Hepatocyte (in vitro differentiated cells): ENCODE measurements at regions not wholly inside any gene's neighbourhood (a gene's known extent, or its start where the extent isn't known, plus 50 kb on each side); places are given as distances from the start of the nearest gene placed in this dataset.

Source experiments
- EZH2 ChIP-seq: fragments of 200-600 bp; sonication (generic); IDR thresholded peaks from 2 replicates; pipeline ENCODE4 v1.6.1; 2016; ENCODE audit warnings: antibody characterized with exemption, mild to moderate bottlenecking, borderline replicate concordance
- EZH2phosphoT487 ChIP-seq: fragments of 200-600 bp; sonication (generic); IDR thresholded peaks from one replicate; pipeline ENCODE4 v1.6.1; 2018; ENCODE audit warnings: antibody characterized with exemption, mild to moderate bottlenecking, low read depth, moderate library complexity; ENCODE audit not compliant: unreplicated experiment, severe bottlenecking
- TF ChIP-seq, protein P1 (sequence below): fragments of 200-600 bp; sonication (generic); IDR thresholded peaks from 2 replicates; pipeline ENCODE4 v1.5.1; 2016; ENCODE audit warnings: antibody characterized with exemption, mild to moderate bottlenecking; ENCODE audit not compliant: poor library complexity

DNA sequence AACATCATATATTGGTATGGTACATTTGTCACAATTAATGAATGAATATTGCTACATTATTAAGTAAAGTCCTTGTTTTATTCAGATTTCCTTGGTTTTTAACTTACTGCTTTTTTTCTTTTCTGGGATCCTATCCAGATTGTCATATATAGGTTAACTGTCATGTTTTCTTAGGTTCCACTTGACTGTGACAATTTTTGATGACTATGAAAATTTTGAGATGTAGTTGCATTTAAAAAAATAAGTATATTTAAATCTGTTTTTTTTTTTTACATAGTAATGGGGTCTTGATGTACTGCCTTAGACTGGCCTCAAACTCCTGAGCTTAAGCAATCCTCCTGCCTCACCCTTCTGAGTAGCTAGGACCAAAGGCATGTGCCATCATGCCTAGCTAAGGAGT is 76.8 kb downstream of the ATP6V1G3 start:
- TF ChIP-seq EZH2 (no peak), EZH2phosphoT487 (no peak)
- TF ChIP-seq, protein P1, sequence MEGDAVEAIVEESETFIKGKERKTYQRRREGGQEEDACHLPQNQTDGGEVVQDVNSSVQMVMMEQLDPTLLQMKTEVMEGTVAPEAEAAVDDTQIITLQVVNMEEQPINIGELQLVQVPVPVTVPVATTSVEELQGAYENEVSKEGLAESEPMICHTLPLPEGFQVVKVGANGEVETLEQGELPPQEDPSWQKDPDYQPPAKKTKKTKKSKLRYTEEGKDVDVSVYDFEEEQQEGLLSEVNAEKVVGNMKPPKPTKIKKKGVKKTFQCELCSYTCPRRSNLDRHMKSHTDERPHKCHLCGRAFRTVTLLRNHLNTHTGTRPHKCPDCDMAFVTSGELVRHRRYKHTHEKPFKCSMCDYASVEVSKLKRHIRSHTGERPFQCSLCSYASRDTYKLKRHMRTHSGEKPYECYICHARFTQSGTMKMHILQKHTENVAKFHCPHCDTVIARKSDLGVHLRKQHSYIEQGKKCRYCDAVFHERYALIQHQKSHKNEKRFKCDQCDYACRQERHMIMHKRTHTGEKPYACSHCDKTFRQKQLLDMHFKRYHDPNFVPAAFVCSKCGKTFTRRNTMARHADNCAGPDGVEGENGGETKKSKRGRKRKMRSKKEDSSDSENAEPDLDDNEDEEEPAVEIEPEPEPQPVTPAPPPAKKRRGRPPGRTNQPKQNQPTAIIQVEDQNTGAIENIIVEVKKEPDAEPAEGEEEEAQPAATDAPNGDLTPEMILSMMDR, result no peak
